ENCODE measurements at regions not wholly inside any gene's neighbourhood (a gene's known extent, or its start where the extent isn't known, plus 50 kb on each side); places are given as distances from the start of the nearest gene placed in this dataset.

GRCh38 chr20:50354721-50355589 lies 155.2 kb upstream of the PTPN1 start:
- TF ChIP-seq CTCF (IDR thresholded peaks at IDR 0.05; ENCODE audit: insufficient read depth, low read length, poor library complexity, severe bottlenecking), result no peak
- Histone ChIP-seq H3K27me3 (replicated peaks; ENCODE audit: control insufficient read depth, insufficient read depth, low read length) (no peaks in the 10 kb centered on the region; the same call in 1 of the 2 replicates), H3K4me3 (replicated peaks; ENCODE audit: low read depth, low read length) (no peak overlapping the region), H3K36me3 (ENCODE audit: control insufficient read depth, insufficient read depth, low read length) (no peaks in the 10 kb centered on the region)
- no peak for DNase-seq (ENCODE audit: extremely low read depth, insufficient read length)

GRCh38 chr20:50355590-50356524 lies 154.3 kb upstream of the PTPN1 start:
- Histone ChIP-seq H3K4me3 (replicated peaks; ENCODE audit: low read depth, low read length) (no peak overlapping the region), H3K36me3 (ENCODE audit: control insufficient read depth, insufficient read depth, low read length) (no peaks in the 10 kb centered on the region), H3K27me3 (replicated peaks; ENCODE audit: control insufficient read depth, insufficient read depth, low read length) (no peaks in the 10 kb centered on the region; the same call in 1 of the 2 replicates)
- no peak for TF ChIP-seq CTCF (IDR thresholded peaks at IDR 0.05; ENCODE audit: insufficient read depth, low read length, poor library complexity, severe bottlenecking)
- DNase-seq (ENCODE audit: extremely low read depth, insufficient read length), result no peak

- Histone ChIP-seq H3K4me3 (replicated peaks; ENCODE audit: low read depth, low read length) (no peak overlapping the region), H3K27me3 (replicated peaks; ENCODE audit: control insufficient read depth, insufficient read depth, low read length) (no peaks in the 10 kb centered on the region; the same call in 1 of the 2 replicates), H3K36me3 (ENCODE audit: control insufficient read depth, insufficient read depth, low read length) (no peaks in the 10 kb centered on the region)
- no peak for DNase-seq (ENCODE audit: extremely low read depth, insufficient read length)
- no peak for TF ChIP-seq CTCF (IDR thresholded peaks at IDR 0.05; ENCODE audit: insufficient read depth, low read length, poor library complexity, severe bottlenecking)
These were observed 153.7 kb upstream of the PTPN1 start for GRCh38 chr20:50356525-50356885.

GRCh38 chr20:50356962-50357782 lies 153.0 kb upstream of the PTPN1 start:
- no peaks in the 10 kb centered on the region; the same call in 1 of the 2 replicates for H3K27me3 ChIP-seq (replicated peaks; ENCODE audit: control insufficient read depth, insufficient read depth, low read length)
- H3K36me3 ChIP-seq (ENCODE audit: control insufficient read depth, insufficient read depth, low read length), result no peaks in the 10 kb centered on the region
- DNase-seq (ENCODE audit: extremely low read depth, insufficient read length), result no peak
- TF ChIP-seq CTCF (IDR thresholded peaks at IDR 0.05; ENCODE audit: insufficient read depth, low read length, poor library complexity, severe bottlenecking), result no peak
- no peak overlapping the region for H3K4me3 ChIP-seq (replicated peaks; ENCODE audit: low read depth, low read length)

GRCh38 chr20:50357783-50358161 lies 152.4 kb upstream of the PTPN1 start:
- DNase-seq (ENCODE audit: extremely low read depth, insufficient read length), result no peak
- Histone ChIP-seq H3K36me3 (ENCODE audit: control insufficient read depth, insufficient read depth, low read length) (no peaks in the 10 kb centered on the region), H3K27me3 (replicated peaks; ENCODE audit: control insufficient read depth, insufficient read depth, low read length) (no peaks in the 10 kb centered on the region; the same call in 1 of the 2 replicates), H3K4me3 (replicated peaks; ENCODE audit: low read depth, low read length) (no peak overlapping the region)
- TF ChIP-seq CTCF (IDR thresholded peaks at IDR 0.05; ENCODE audit: insufficient read depth, low read length, poor library complexity, severe bottlenecking), result no peak
